ENCODE measurements at regions not wholly inside any gene's neighbourhood (a gene's known extent, or its start where the extent isn't known, plus 50 kb on each side); places are given as distances from the start of the nearest gene placed in this dataset.
"Not testable (repeated sequence)": the region's sequence is repeated elsewhere in the genome, so short reads cannot be mapped to it uniquely, and the experiment has no call there.

- CTCF ChIA-PET = no interaction called here
- no peak for TF ChIP-seq CTCF (IDR thresholded peaks at IDR 0.05)
- Mint-ChIP-seq H3K36me3 (ENCODE audit: low read depth) (no peaks in the 10 kb centered on the region), H3K9me3 (no peaks in the 10 kb centered on the region), H3K4me1 (ENCODE audit: low read depth) (no peaks in the 10 kb centered on the region), H3K27ac (no peak overlapping the region), H3K4me3 (no peak overlapping the region), H3K27me3 (no peaks in the 10 kb centered on the region)
- POLR2A ChIA-PET = no interaction called here
- ATAC-seq (no peak), DNase-seq (no peak)
- intact Hi-C loops (cut with micrococcal nuclease) = no loop called here
Measured at GRCh38 chr3:25184641-25185250, 243.3 kb upstream of the RARB start.

- DNase-seq = no peak
- POLR2A ChIA-PET = no interaction called here
- Mint-ChIP-seq H3K9me3 (peaks cover 10% of the 10 kb centered on the region), H3K4me3 (no peak overlapping the region), H3K27me3 (no peaks in the 10 kb centered on the region), H3K36me3 (ENCODE audit: low read depth) (no peaks in the 10 kb centered on the region), H3K4me1 (ENCODE audit: low read depth) (no peaks in the 10 kb centered on the region), H3K27ac (no peak overlapping the region)
- no peak for TF ChIP-seq CTCF (IDR thresholded peaks at IDR 0.05)
- ATAC-seq = no peak
- intact Hi-C loops (cut with micrococcal nuclease) = no loop called here
- CTCF ChIA-PET = no interaction called here
Measured at GRCh38 chr3:25191673-25192072, 236.4 kb upstream of the RARB start.

- H3K9me3 Mint-ChIP-seq = peaks cover 34% of the 10 kb centered on the region
- H3K27me3 Mint-ChIP-seq; ATAC-seq; POLR2A ChIA-PET; DNase-seq; H3K4me1 Mint-ChIP-seq (ENCODE audit: low read depth); intact Hi-C loops (cut with micrococcal nuclease); CTCF ChIA-PET; H3K36me3 Mint-ChIP-seq (ENCODE audit: low read depth); H3K4me3 Mint-ChIP-seq; H3K27ac Mint-ChIP-seq: not testable (repeated sequence)
Measured at GRCh38 chr3:25199567-25199966, 228.5 kb upstream of the RARB start.

GRCh38 chr3:25212736-25213135 is 215.3 kb upstream of the RARB start:
- Mint-ChIP-seq H3K4me1 (ENCODE audit: low read depth) (no peaks in the 10 kb centered on the region), H3K27me3 (no peaks in the 10 kb centered on the region), H3K4me3 (no peak overlapping the region), H3K36me3 (ENCODE audit: low read depth) (no peaks in the 10 kb centered on the region), H3K9me3 (no peaks in the 10 kb centered on the region), H3K27ac (no peak overlapping the region)
- CTCF ChIA-PET = no interaction called here
- POLR2A ChIA-PET = no interaction called here
- intact Hi-C loops (cut with micrococcal nuclease) = no loop called here
- no peak for TF ChIP-seq CTCF (IDR thresholded peaks at IDR 0.05)
- no peak for DNase-seq
- no peak for ATAC-seq

GRCh38 chr3:25214034-25214433 is 214.0 kb upstream of the RARB start:
- no peaks in the 10 kb centered on the region for H3K36me3 Mint-ChIP-seq (ENCODE audit: low read depth)
- DNase-seq (no peak), ATAC-seq (no peak)
- H3K4me3 Mint-ChIP-seq = no peak overlapping the region
- ChIA-PET CTCF (no interaction called here), POLR2A (no interaction called here)
- TF ChIP-seq CTCF (IDR thresholded peaks at IDR 0.05) = no peak
- H3K9me3 Mint-ChIP-seq = no peaks in the 10 kb centered on the region
- intact Hi-C loops (cut with micrococcal nuclease) = no loop called here
- H3K4me1 Mint-ChIP-seq (ENCODE audit: low read depth) = no peaks in the 10 kb centered on the region
- H3K27ac Mint-ChIP-seq = no peak overlapping the region
- no peaks in the 10 kb centered on the region for H3K27me3 Mint-ChIP-seq

- no peak overlapping the region for H3K4me3 Mint-ChIP-seq
- ChIA-PET POLR2A (no interaction called here), CTCF (no interaction called here)
- H3K9me3 Mint-ChIP-seq = no peaks in the 10 kb centered on the region
- intact Hi-C loops (cut with micrococcal nuclease) = no loop called here
- DNase-seq (no peak), ATAC-seq (no peak)
- no peaks in the 10 kb centered on the region for H3K4me1 Mint-ChIP-seq (ENCODE audit: low read depth)
- H3K36me3 Mint-ChIP-seq (ENCODE audit: low read depth) = no peaks in the 10 kb centered on the region
- H3K27ac Mint-ChIP-seq = no peak overlapping the region
- no peak for TF ChIP-seq CTCF (IDR thresholded peaks at IDR 0.05)
- H3K27me3 Mint-ChIP-seq = no peaks in the 10 kb centered on the region
Measured at GRCh38 chr3:25218362-25218761, 209.7 kb upstream of the RARB start.

Data from activated CD8-positive, alpha-beta T cell treated with anti-CD3 and anti-CD28 coated beads for 36 hours (primary cell).